Spleen (tissue), 7 donors: ENCODE measurements at regions not wholly inside any gene's neighbourhood (a gene's known extent, or its start where the extent isn't known, plus 50 kb on each side); places are given as distances from the start of the nearest gene placed in this dataset.

Experiments
- POLR2A ChIP-seq, 3 donors: fragments of 450-650 bp; IDR thresholded peaks; one replicate each; pipeline ENCODE4 v1.5.1; 2017; ENCODE audit warnings: antibody characterized with exemption in 3 of 3, mild to moderate bottlenecking in 1 of 3
- POLR2AphosphoS5 ChIP-seq, 3 donors: sonication (generic); formaldehyde crosslinking; IDR thresholded peaks; one replicate each; pipeline ENCODE4 v1.5.1; 2017; ENCODE audit warnings: antibody characterized with exemption in 3 of 3
- TF ChIP-seq, protein P1 (sequence below), 11 experiments: fragments of 200-600 bp in 7 of 11; fragments of 450-650 bp in 4 of 11; sonication (generic) in 4 of 11; IDR thresholded peaks in 8 of 11; conservative IDR thresholded peaks in 3 of 11; 1 replicate in 7 of 11; 2 replicates in 4 of 11; pipeline versions ENCODE4 v1.4.0 to v1.8.0; 2016 to 2021; ENCODE audit warnings: antibody characterized with exemption in 11 of 11, inconsistent platforms in 4 of 11, mild to moderate bottlenecking in 1 of 11
- donor health status: DM: no; HTN: no; CAD: no; lungs with moderate emphysema.
- donor health status: DM: no; HTN: no; CAD: no.
- donor health status: DM: no; HTN: no; CAD: no.

DNA sequence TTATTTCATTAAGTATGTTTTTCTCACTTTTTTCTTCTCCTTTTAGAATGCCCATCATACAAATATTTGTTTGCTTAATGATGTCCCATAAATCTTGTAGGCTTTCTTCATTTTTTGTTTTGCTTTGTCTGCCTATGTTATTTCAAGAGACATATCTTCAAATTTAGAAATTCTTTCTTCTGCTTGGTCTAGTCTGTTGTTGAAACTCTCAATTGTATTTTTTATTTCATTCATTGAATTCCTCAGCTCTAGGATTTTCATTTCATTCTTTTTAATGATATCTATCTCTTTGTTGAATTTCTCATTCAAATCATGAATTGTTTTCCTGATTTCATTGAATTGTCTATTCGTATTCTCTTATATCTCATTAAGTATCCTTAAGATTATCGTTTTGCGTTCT is 125.1 kb upstream of the VIPR2 start:
- TF ChIP-seq, protein P1, sequence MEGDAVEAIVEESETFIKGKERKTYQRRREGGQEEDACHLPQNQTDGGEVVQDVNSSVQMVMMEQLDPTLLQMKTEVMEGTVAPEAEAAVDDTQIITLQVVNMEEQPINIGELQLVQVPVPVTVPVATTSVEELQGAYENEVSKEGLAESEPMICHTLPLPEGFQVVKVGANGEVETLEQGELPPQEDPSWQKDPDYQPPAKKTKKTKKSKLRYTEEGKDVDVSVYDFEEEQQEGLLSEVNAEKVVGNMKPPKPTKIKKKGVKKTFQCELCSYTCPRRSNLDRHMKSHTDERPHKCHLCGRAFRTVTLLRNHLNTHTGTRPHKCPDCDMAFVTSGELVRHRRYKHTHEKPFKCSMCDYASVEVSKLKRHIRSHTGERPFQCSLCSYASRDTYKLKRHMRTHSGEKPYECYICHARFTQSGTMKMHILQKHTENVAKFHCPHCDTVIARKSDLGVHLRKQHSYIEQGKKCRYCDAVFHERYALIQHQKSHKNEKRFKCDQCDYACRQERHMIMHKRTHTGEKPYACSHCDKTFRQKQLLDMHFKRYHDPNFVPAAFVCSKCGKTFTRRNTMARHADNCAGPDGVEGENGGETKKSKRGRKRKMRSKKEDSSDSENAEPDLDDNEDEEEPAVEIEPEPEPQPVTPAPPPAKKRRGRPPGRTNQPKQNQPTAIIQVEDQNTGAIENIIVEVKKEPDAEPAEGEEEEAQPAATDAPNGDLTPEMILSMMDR (IDR thresholded peaks at IDR 0.05 in 8 of 11, conservative IDR thresholded peaks at IDR 0.05 in 3 of 11) = no peak
- TF ChIP-seq POLR2AphosphoS5 (IDR thresholded peaks at IDR 0.05) (no peak), POLR2A (IDR thresholded peaks at IDR 0.05) (no peak)
